Lower leg skin (tissue), 3 donors: ENCODE measurements at regions not wholly inside any gene's neighbourhood (a gene's known extent, or its start where the extent isn't known, plus 50 kb on each side); places are given as distances from the start of the nearest gene placed in this dataset.
"Not testable (repeated sequence)": the region's sequence is repeated elsewhere in the genome, so short reads cannot be mapped to it uniquely, and the experiment has no call there.

ENCODE experiments used
- CTCF ChIP-seq, 3 donors: fragments of 450-650 bp; IDR thresholded peaks; one replicate each; pipeline ENCODE4 v1.5.1; 2016; ENCODE audit warnings: antibody characterized with exemption in 3 of 3, mild to moderate bottlenecking in 3 of 3, moderate library complexity in 2 of 3
- POLR2A ChIP-seq, 2 donors: fragments of 450-650 bp; IDR thresholded peaks; one replicate each; pipeline ENCODE4 v1.6.1; 2016 to 2017; ENCODE audit warnings: antibody characterized with exemption in 2 of 2, mild to moderate bottlenecking in 1 of 2, moderate library complexity in 1 of 2

- not testable (repeated sequence) for TF ChIP-seq CTCF, POLR2A (IDR thresholded peaks at IDR 0.05)
These were observed 309.3 kb downstream of the TP53TG3F start for GRCh38 chr16:33768710-33769109.
